Stomach (tissue), 8 donors: ENCODE measurements at regions not wholly inside any gene's neighbourhood (a gene's known extent, or its start where the extent isn't known, plus 50 kb on each side); places are given as distances from the start of the nearest gene placed in this dataset.

Source experiments
- DNase-seq, 2 donors: peaks; one replicate each; pipeline versions ENCODE4 v3.0.0 to v3.0.0-alpha.2; 2013 to 2019
- H3K27ac ChIP-seq, 5 donors: fragments of 200-600 bp in 4 of 5; sonication (generic) in 4 of 5; one replicate each; pipeline ENCODE4 v1.5.1; 2013 to 2019; ENCODE audit warnings: mild to moderate bottlenecking in 1 of 5, moderate library complexity in 1 of 5
- H3K27me3 ChIP-seq, 3 donors: fragments of 200-600 bp; sonication (generic); one replicate each; pipeline ENCODE4 v1.5.1; 2017 to 2019; ENCODE audit warnings: mixed run types in 1 of 3
- H3K36me3 ChIP-seq, 4 donors: fragments of 200-600 bp; sonication (generic); 1 replicate in 3 of 4; 2 replicates in 1 of 4; pipeline ENCODE4 v1.5.1; 2016 to 2019
- H3K4me1 ChIP-seq, 4 donors: fragments of 200-600 bp; sonication (generic); one replicate each; pipeline ENCODE4 v1.5.1; 2016 to 2019
- H3K4me3 ChIP-seq, 4 donors: fragments of 200-600 bp; sonication (generic) in 3 of 4; one replicate each; pipeline ENCODE4 v1.5.1; 2016 to 2019; ENCODE audit warnings: mild to moderate bottlenecking in 1 of 4
- H3K9me3 ChIP-seq, 4 donors: fragments of 200-600 bp; sonication (generic); one replicate each; pipeline ENCODE4 v1.5.1; 2016 to 2019
- EP300 ChIP-seq: sonication (generic); formaldehyde crosslinking; IDR thresholded peaks from one replicate; pipeline ENCODE4 v1.6.1; 2017; ENCODE audit warnings: antibody characterized with exemption
- POLR2A ChIP-seq, 4 donors: fragments of 450-650 bp; IDR thresholded peaks; one replicate each; pipeline ENCODE4 v1.6.1; 2016; ENCODE audit warnings: antibody characterized with exemption in 4 of 4, control low read depth in 2 of 4, mild to moderate bottlenecking in 1 of 4, moderate library complexity in 1 of 4
- POLR2AphosphoS5 ChIP-seq, 3 donors: sonication (generic); formaldehyde crosslinking; IDR thresholded peaks; one replicate each; pipeline ENCODE4 v1.6.1; 2016; ENCODE audit warnings: antibody characterized with exemption in 3 of 3
- WGBS, 5 donors: extraction: QIAGEN DNeasy Blood & Tissue Kit in 3 of 5; methylation state at CpG; one replicate each; pipeline versions ENCODE4 v1.1.5 to v1.1.7; 2013 to 2018; 5-methylcytosine and 5-hydroxymethylcytosine counted together
- intact Hi-C: fragments of 100-400 bp; cut with DNase I; formaldehyde crosslinking; loops from one replicate; pipeline ENCODE4 v1.15.1; 2023; ENCODE audit warnings: low total_unique reads
- TF ChIP-seq, protein P1 (sequence below), 7 experiments: fragments of 450-650 bp in 4 of 7; fragments of 200-600 bp in 3 of 7; sonication (generic) in 3 of 7; IDR thresholded peaks; one replicate each; pipeline ENCODE4 v1.5.1; 2016 to 2019; ENCODE audit warnings: antibody characterized with exemption in 7 of 7, control low read depth in 2 of 7, mild to moderate bottlenecking in 1 of 7
- donor health status: healthy with polysubstance abuse.
- donor health status: Bipolar disorder and iron deficiency.
- donor health status: healthy.

DNA sequence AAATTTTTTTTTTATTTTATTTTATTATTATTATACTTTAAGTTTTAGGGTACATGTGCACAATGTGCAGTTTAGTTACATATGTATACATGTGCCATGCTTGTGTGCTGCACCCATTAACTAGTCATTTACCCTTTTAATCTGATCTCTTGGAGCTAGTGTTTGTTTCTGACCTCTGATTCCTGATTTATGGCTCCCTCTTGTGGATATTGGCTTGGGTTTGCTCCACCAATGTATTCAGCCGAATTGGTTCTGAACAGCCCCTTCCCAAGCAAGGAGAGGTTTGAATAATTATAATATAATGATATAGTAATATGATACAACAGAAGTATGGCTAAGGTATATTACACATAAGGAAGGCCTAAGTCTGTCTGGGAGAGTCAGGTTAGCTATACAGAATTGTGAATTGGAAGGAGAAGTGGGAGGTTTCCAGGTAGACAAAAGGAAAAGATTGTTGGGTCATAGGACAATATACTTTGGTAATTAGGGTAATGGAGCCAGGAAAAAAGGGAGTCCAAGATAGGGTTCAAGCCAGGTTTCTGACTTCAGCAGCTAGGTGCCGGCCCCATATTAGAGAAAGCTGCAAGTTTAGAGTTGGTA lies 53.1 kb upstream of the HMCN1 start:
- TF ChIP-seq POLR2A (IDR thresholded peaks at IDR 0.05): no peak
- TF ChIP-seq, protein P1, sequence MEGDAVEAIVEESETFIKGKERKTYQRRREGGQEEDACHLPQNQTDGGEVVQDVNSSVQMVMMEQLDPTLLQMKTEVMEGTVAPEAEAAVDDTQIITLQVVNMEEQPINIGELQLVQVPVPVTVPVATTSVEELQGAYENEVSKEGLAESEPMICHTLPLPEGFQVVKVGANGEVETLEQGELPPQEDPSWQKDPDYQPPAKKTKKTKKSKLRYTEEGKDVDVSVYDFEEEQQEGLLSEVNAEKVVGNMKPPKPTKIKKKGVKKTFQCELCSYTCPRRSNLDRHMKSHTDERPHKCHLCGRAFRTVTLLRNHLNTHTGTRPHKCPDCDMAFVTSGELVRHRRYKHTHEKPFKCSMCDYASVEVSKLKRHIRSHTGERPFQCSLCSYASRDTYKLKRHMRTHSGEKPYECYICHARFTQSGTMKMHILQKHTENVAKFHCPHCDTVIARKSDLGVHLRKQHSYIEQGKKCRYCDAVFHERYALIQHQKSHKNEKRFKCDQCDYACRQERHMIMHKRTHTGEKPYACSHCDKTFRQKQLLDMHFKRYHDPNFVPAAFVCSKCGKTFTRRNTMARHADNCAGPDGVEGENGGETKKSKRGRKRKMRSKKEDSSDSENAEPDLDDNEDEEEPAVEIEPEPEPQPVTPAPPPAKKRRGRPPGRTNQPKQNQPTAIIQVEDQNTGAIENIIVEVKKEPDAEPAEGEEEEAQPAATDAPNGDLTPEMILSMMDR (IDR thresholded peaks at IDR 0.05): peak in 4 of 7 experiments; percentile 12 to 53 (median 42)
- no peak for TF ChIP-seq EP300
- peak in 1 of 3 donors; percentile 24 for TF ChIP-seq POLR2AphosphoS5 (IDR thresholded peaks at IDR 0.05)
- intact Hi-C loops: no loop called here
- WGBS, 5 donors: 19 to 40% (median 24%) methylated on average over 2 of the region's 2 CpGs
- H3K27me3 ChIP-seq: no peaks in the 10 kb centered on the region
- peak in 1 of 2 donors; percentile 78 for DNase-seq
- no peaks in the 10 kb centered on the region for H3K36me3 ChIP-seq
- H3K27ac ChIP-seq: no peak overlapping the region
- no peaks in the 10 kb centered on the region for H3K9me3 ChIP-seq
- H3K4me3 ChIP-seq: no peak overlapping the region
- H3K4me1 ChIP-seq: peaks cover 0 to 10% (median 2%) of the 10 kb centered on the region in 4 donors

DNA sequence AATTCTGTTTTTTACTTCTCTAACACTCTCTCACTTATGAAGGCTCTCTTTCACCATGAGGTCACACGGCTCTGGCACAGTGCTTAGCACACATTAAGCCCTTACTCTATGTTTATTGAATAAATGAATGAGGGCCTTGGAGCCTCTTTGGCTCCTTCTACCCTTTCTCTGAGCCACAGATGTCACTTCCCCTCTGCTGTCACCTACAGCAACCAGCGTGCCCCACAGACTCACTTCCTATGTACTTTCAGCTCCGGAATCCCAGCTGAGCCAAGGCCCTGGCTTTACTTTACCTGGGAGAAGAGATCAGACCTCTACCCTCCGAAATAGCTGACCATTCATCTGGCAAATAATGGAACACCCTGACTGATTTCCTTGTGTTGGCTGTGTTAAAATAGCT lies 53.7 kb upstream of the HMCN1 start:
- 50 to 67% (median 58%) methylated on average over 4 of the region's 4 CpGs for WGBS, 5 donors
- peak in 1 of 2 donors; percentile 14 for DNase-seq
- no peaks in the 10 kb centered on the region for H3K9me3 ChIP-seq
- H3K4me3 ChIP-seq: no peak overlapping the region
- intact Hi-C loops: no loop called here
- peaks cover 0 to 10% (median 2%) of the 10 kb centered on the region in 4 donors for H3K4me1 ChIP-seq
- H3K27ac ChIP-seq: peak overlapping the region in 1 of 5 donors; percentile 29
- H3K27me3 ChIP-seq: no peaks in the 10 kb centered on the region
- H3K36me3 ChIP-seq: no peaks in the 10 kb centered on the region
- TF ChIP-seq, protein P1 (IDR thresholded peaks at IDR 0.05): no peak
- TF ChIP-seq POLR2A (IDR thresholded peaks at IDR 0.05) (no peak), POLR2AphosphoS5 (IDR thresholded peaks at IDR 0.05) (no peak), EP300 (no peak)

DNA sequence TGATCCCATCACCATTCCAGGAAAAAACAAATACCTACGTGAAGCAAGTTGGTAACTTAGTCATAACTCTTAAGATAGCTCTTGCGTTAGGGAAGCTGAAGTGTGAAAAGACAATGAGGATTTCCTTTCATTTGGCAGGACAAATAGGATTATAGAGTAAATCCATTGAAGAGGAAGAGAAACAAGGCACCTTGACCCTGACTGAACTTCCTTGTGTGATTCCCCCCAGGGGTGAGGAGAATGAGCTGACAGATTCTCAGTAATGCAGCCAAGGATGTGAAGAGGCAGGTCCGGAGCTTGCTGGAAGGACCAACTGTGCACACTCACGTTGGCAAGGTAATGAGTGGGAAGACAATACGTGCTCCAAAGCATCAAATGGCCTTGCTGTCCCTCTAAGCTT lies 55.0 kb upstream of the HMCN1 start:
- WGBS, 5 donors: 71 to 85% (median 78%) methylated on average over 5 of the region's 5 CpGs
- Histone ChIP-seq H3K9me3 (no peaks in the 10 kb centered on the region), H3K4me1 (peaks cover 3 to 14% (median 5%) of the 10 kb centered on the region in 4 donors), H3K36me3 (no peaks in the 10 kb centered on the region), H3K4me3 (no peak overlapping the region), H3K27me3 (no peaks in the 10 kb centered on the region), H3K27ac (no peak overlapping the region)
- peak in 1 of 2 donors; percentile 16 for DNase-seq
- intact Hi-C loops: no loop called here
- TF ChIP-seq EP300 (no peak), POLR2AphosphoS5 (IDR thresholded peaks at IDR 0.05) (no peak), POLR2A (IDR thresholded peaks at IDR 0.05) (no peak)
- TF ChIP-seq, protein P1 (IDR thresholded peaks at IDR 0.05): no peak

DNA sequence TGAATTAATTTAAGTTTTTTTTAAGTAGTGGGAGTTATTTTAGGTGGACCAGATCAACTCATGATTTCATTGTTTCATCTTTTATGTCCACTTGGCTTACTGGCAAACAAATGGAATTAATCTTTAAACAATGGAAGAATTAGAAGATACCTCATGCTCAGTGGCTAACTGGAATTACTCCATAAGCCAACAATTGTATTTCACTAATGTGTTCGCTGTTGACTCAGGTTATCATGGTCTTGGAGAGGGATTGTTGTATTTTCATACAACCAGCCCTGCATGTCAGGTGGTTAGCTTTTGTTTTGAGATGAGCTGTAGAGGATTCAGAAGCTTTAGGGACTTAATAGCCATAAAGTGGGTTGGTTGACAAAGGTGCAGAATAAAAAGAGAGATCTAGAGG lies 57.2 kb upstream of the HMCN1 start:
- Histone ChIP-seq H3K27me3 (no peaks in the 10 kb centered on the region), H3K9me3 (no peaks in the 10 kb centered on the region), H3K27ac (no peak overlapping the region), H3K4me1 (peaks cover 3 to 28% (median 10%) of the 10 kb centered on the region in 4 donors), H3K4me3 (no peak overlapping the region), H3K36me3 (no peaks in the 10 kb centered on the region)
- WGBS, 5 donors: 29 to 72% (median 54%) methylated on average over 1 of the region's 1 CpG
- intact Hi-C loops: no loop called here
- DNase-seq: no peak
- TF ChIP-seq EP300 (no peak), POLR2A (IDR thresholded peaks at IDR 0.05) (no peak), POLR2AphosphoS5 (IDR thresholded peaks at IDR 0.05) (no peak)
- TF ChIP-seq, protein P1 (IDR thresholded peaks at IDR 0.05): no peak
